Naive thymus-derived CD4-positive, alpha-beta T cell (primary cell): ENCODE measurements at regions not wholly inside any gene's neighbourhood (a gene's known extent, or its start where the extent isn't known, plus 50 kb on each side); places are given as distances from the start of the nearest gene placed in this dataset.
A peak's percentile ranks its signal among the peaks of the same experiment; 100 is the strongest.

Experiments
- ATAC-seq: fragments of 150-1000 bp; cut with Tn5 transposase; 2 replicates; pipeline ENCODE4 v1.10.0; 2021; ENCODE audit warnings: mild to moderate bottlenecking, moderate library complexity
- CTCF ChIA-PET: fragments of 350-600 bp; sonication (Branson Sonifier 250); formaldehyde crosslinking; loops from one replicate; lab custom pipeline; 2021; ENCODE audit warnings: antibody characterized with exemption; lab: Charles Lee
- POLR2A ChIA-PET: fragments of 350-600 bp; sonication (Branson Sonifier 250); formaldehyde crosslinking; loops from one replicate; lab custom pipeline; 2021; ENCODE audit warnings: antibody characterized with exemption, inconsistent platforms; lab: Charles Lee
- DNase-seq, 9 donors: peaks; one replicate each; pipeline versions ENCODE4 v3.0.0 to v3.0.0-alpha.2; 2020 to 2022; ENCODE audit warnings: mixed read lengths in 1 of 9
- H3K27ac ChIP-seq: one replicate; pipeline ENCODE4 v1.7.0; 2013; ENCODE audit warnings: mild to moderate bottlenecking, low read depth, low read length, moderate library complexity
- H3K27me3 ChIP-seq, 2 donors: one replicate each; pipeline ENCODE4 v1.7.0; 2013; ENCODE audit warnings: low read length in 2 of 2, mild to moderate bottlenecking in 2 of 2, moderate library complexity in 2 of 2; ENCODE audit not compliant: control insufficient read depth in 2 of 2, insufficient read depth in 2 of 2
- H3K36me3 ChIP-seq, 3 experiments: 1 replicate in 2 of 3; 2 replicates in 1 of 3; pipeline ENCODE4 v1.7.0; 2013; ENCODE audit warnings: low read length in 3 of 3, mild to moderate bottlenecking in 3 of 3, moderate library complexity in 1 of 3; ENCODE audit not compliant: insufficient read depth in 3 of 3, control insufficient read depth in 2 of 3
- H3K4me1 ChIP-seq, 2 donors: one replicate each; pipeline ENCODE4 v1.7.0; 2013; ENCODE audit warnings: low read length in 2 of 2, mild to moderate bottlenecking in 2 of 2, moderate library complexity in 1 of 2; ENCODE audit not compliant: control insufficient read depth in 2 of 2, insufficient read depth in 2 of 2
- H3K4me3 ChIP-seq: 2 replicates; pipeline ENCODE4 v1.7.0; 2013; ENCODE audit warnings: mild to moderate bottlenecking, low read length
- H3K9me3 ChIP-seq, 3 experiments: 1 replicate in 2 of 3; 2 replicates in 1 of 3; pipeline ENCODE4 v1.7.0; 2013; ENCODE audit warnings: low read length in 3 of 3; ENCODE audit not compliant: control insufficient read depth in 2 of 3
- H3K27ac Mint-ChIP-seq, 9 donors: one replicate each; pipeline ENCODE4 v1.8.0; 2020 to 2022; ENCODE audit warnings: mixed read lengths in 9 of 9, mild to moderate bottlenecking in 8 of 9, moderate library complexity in 5 of 9, inconsistent platforms in 2 of 9
- H3K27me3 Mint-ChIP-seq, 5 donors: one replicate each; pipeline ENCODE4 v1.8.0; 2021 to 2022; ENCODE audit warnings: mixed read lengths in 5 of 5, mild to moderate bottlenecking in 1 of 5
- H3K36me3 Mint-ChIP-seq, 5 donors: one replicate each; pipeline ENCODE4 v1.8.0; 2020 to 2022; ENCODE audit warnings: mixed read lengths in 5 of 5, mild to moderate bottlenecking in 3 of 5, inconsistent platforms in 1 of 5
- H3K4me1 Mint-ChIP-seq, 7 donors: one replicate each; pipeline ENCODE4 v1.8.0; 2020 to 2022; ENCODE audit warnings: mixed read lengths in 7 of 7, mild to moderate bottlenecking in 3 of 7, inconsistent platforms in 1 of 7
- H3K4me3 Mint-ChIP-seq, 10 donors: one replicate each; pipeline ENCODE4 v1.8.0; 2020 to 2022; ENCODE audit warnings: mild to moderate bottlenecking in 10 of 10, mixed read lengths in 10 of 10, moderate library complexity in 6 of 10, inconsistent platforms in 2 of 10
- H3K9me3 Mint-ChIP-seq, 11 donors: one replicate each; pipeline ENCODE4 v1.8.0; 2020 to 2022; ENCODE audit warnings: mixed read lengths in 11 of 11, mild to moderate bottlenecking in 4 of 11, inconsistent platforms in 1 of 11, moderate library complexity in 1 of 11
- intact Hi-C, 2 donors: fragments of 100-400 bp; cut with micrococcal nuclease; formaldehyde crosslinking; loops; one replicate each; pipeline ENCODE4 v1.15.1; 2023

DNA sequence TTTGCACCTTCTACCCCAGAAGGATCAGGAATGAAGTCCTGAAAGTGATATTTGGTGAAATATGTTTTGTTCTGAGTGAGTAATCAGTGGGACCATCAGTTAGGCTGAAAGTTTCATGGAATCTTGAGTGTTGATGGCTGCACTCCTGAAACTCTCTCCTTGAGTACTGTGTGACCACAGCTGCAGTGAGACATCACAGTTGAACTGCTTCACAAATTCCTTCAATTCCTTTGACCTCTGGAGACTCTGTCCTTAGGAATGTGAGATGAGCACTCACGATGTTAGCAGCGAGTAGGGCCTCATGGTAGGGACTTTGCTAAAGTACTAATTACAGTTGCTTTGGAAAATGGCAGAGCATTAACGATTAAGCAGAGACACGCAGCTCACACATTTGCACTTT lies 142.9 kb upstream of the SLC4A4 start:
- intact Hi-C loops, result no loop called here
- no peaks in the 10 kb centered on the region for H3K9me3 Mint-ChIP-seq
- CTCF ChIA-PET, result no interaction called here
- POLR2A ChIA-PET, result interaction anchor here (0.6 kb wide), 1 partner anchor 495 kb away, joined by 3 read pairs; no protein-coding TSS in a partner anchor
- Histone ChIP-seq H3K27ac (no peak overlapping the region), H3K4me3 (no peak overlapping the region), H3K27me3 (no peaks in the 10 kb centered on the region), H3K4me1 (peaks cover 4 to 11% of the 10 kb centered on the region in 2 donors), H3K36me3 (no peaks in the 10 kb centered on the region), H3K9me3 (no peaks in the 10 kb centered on the region)
- H3K27me3 Mint-ChIP-seq, result peaks cover 22 to 41% (median 26%) of the 10 kb centered on the region in 5 donors
- H3K27ac Mint-ChIP-seq, result no peak overlapping the region
- H3K4me1 Mint-ChIP-seq, result peaks cover 4 to 13% (median 11%) of the 10 kb centered on the region in 7 donors
- no peak overlapping the region for H3K4me3 Mint-ChIP-seq
- ATAC-seq (no peak), DNase-seq (no peak)
- peaks cover 0 to 6% (median 0%) of the 10 kb centered on the region in 5 donors for H3K36me3 Mint-ChIP-seq

DNA sequence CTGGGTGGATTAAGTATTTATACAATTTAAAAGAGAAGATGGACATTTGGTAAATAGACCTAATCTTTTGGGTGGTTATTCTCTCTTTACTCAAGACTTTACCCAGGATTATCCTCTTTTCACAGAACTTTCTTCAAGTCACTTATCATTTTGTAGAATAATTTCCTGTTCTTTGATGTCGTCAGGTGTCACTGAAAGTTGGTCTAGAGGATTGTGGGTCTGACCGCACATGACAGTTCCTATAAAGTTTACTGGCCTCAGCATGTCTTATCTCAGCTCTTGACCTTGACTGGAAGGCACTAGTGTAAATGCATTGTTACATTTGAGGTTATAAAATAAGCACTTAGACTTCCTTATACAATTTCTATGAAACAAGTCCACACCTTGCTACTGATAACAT lies 139.9 kb upstream of the SLC4A4 start:
- Mint-ChIP-seq H3K4me1 (peaks cover 5 to 13% (median 11%) of the 10 kb centered on the region in 7 donors), H3K36me3 (peaks cover 0 to 6% (median 0%) of the 10 kb centered on the region in 5 donors), H3K9me3 (no peaks in the 10 kb centered on the region), H3K4me3 (peak overlapping the region in 1 of 10 donors; percentile 41), H3K27ac (no peak overlapping the region), H3K27me3 (peaks cover 7 to 29% (median 12%) of the 10 kb centered on the region in 5 donors)
- H3K27ac ChIP-seq, result no peak overlapping the region
- DNase-seq (peak in 1 of 9 donors; percentile 5), ATAC-seq (peak; percentile 72)
- no peaks in the 10 kb centered on the region for H3K9me3 ChIP-seq
- ChIA-PET CTCF (no interaction called here), POLR2A (no interaction called here)
- intact Hi-C loops, result no loop called here
- H3K36me3 ChIP-seq, result no peaks in the 10 kb centered on the region
- H3K4me3 ChIP-seq, result no peak overlapping the region
- H3K4me1 ChIP-seq, result peaks cover 4 to 11% of the 10 kb centered on the region in 2 donors
- no peaks in the 10 kb centered on the region for H3K27me3 ChIP-seq

DNA sequence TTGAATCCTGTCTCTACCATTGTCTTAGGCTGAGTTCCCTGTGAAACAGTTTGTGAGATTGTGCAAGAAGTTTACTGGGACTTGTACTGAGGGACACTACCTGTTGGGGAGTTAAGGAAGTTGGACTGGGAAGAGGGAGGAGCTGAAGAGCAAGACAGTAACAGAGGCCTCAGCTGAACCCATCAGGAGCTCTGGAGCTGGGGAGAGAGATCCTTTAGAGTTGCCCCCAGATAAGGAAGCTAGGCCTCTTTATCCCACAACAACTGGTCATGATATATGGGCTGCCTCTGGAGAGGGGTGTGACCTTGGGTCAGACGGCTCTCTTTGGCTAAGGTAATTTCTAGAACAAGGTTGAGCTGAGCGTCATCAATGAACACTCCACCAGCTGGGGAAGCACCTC lies 137.8 kb upstream of the SLC4A4 start:
- POLR2A ChIA-PET, result no interaction called here
- intact Hi-C loops, result no loop called here
- CTCF ChIA-PET, result no interaction called here
- H3K9me3 ChIP-seq, result no peaks in the 10 kb centered on the region
- Mint-ChIP-seq H3K27ac (no peak overlapping the region), H3K27me3 (peaks cover 0 to 24% (median 9%) of the 10 kb centered on the region in 5 donors), H3K4me3 (no peak overlapping the region), H3K4me1 (peaks cover 5 to 13% (median 11%) of the 10 kb centered on the region in 7 donors), H3K9me3 (no peaks in the 10 kb centered on the region), H3K36me3 (peaks cover 0 to 2% (median 0%) of the 10 kb centered on the region in 5 donors)
- DNase-seq (no peak), ATAC-seq (no peak)
- H3K27ac ChIP-seq, result no peak overlapping the region
- H3K27me3 ChIP-seq, result no peaks in the 10 kb centered on the region
- no peaks in the 10 kb centered on the region for H3K36me3 ChIP-seq
- no peak overlapping the region for H3K4me3 ChIP-seq
- peaks cover 4 to 11% of the 10 kb centered on the region in 2 donors for H3K4me1 ChIP-seq

DNA sequence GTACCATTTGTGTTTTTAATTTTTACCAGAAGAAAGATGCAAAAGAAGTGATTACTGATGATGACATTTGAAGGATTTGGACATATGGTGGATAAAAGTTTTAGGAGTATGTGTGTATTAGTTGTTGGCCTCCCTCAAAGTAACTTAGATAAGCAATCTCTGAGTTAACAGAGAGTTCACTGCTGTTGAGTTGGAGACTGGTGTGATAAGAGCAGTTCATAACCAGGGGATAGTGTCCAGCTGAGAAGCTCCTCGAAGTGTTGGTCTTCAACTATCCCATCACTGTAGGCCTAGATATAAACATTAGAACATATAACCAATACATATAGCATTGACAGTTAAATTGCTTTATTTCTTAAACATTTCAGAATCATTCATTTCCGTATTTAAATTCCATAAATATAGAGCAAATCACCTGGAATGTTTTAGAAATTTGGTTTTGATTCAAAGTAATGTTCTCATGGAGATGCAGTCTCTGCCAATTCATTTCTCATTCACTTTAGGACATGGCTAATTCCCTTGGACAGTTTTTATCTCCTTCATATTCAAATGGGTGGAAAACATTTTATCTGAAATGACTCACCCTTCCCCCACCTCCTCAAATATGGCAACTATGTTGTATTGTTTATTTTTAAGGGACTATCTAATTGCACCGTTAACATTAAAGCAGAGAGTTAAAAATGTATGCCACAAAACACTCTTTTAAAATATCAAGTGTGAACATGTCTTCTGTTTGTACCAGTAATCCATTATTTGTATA lies 136.8 kb upstream of the SLC4A4 start:
- Histone ChIP-seq H3K4me3 (no peak overlapping the region), H3K36me3 (no peaks in the 10 kb centered on the region), H3K27ac (no peak overlapping the region), H3K27me3 (no peaks in the 10 kb centered on the region), H3K9me3 (no peaks in the 10 kb centered on the region), H3K4me1 (peaks cover 4 to 11% of the 10 kb centered on the region in 2 donors)
- no peak for DNase-seq
- peaks cover 5 to 13% (median 11%) of the 10 kb centered on the region in 7 donors for H3K4me1 Mint-ChIP-seq
- intact Hi-C loops, result no loop called here
- no peaks in the 10 kb centered on the region for H3K36me3 Mint-ChIP-seq
- peaks cover 0 to 23% (median 9%) of the 10 kb centered on the region in 5 donors for H3K27me3 Mint-ChIP-seq
- no peak overlapping the region for H3K4me3 Mint-ChIP-seq
- ChIA-PET CTCF (no interaction called here), POLR2A (interaction anchor here (0.6 kb wide), 1 partner anchor 1875 kb away, joined by 3 read pairs; no protein-coding TSS in a partner anchor)
- no peak overlapping the region for H3K27ac Mint-ChIP-seq
- ATAC-seq, result no peak
- no peaks in the 10 kb centered on the region for H3K9me3 Mint-ChIP-seq

DNA sequence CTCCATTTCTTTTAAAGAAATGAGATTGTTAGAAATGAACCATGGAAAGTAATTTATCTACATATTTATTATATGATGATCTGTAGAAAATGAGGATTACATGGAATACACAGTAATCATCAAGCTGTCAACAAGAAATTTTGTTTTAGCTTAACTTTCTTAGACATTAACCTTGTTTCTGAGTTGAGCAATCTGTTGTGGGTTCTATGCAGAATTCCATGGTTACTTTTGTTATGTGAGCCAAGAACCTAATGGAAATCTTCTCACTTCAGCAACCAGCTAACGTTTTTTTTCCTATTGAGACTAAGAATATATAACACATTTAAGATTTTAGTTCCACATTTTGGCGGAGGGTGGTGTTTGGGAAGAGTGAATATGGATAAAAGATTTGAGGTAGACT lies 136.1 kb upstream of the SLC4A4 start:
- H3K4me3 Mint-ChIP-seq, result no peak overlapping the region
- H3K9me3 Mint-ChIP-seq, result no peaks in the 10 kb centered on the region
- DNase-seq (no peak), ATAC-seq (no peak)
- peaks cover 0 to 23% (median 9%) of the 10 kb centered on the region in 5 donors for H3K27me3 Mint-ChIP-seq
- no peaks in the 10 kb centered on the region for H3K36me3 ChIP-seq
- POLR2A ChIA-PET, result no interaction called here
- no peak overlapping the region for H3K4me3 ChIP-seq
- H3K9me3 ChIP-seq, result no peaks in the 10 kb centered on the region
- no peak overlapping the region for H3K27ac ChIP-seq
- no peaks in the 10 kb centered on the region for H3K27me3 ChIP-seq
- H3K4me1 Mint-ChIP-seq, result peaks cover 5 to 13% (median 11%) of the 10 kb centered on the region in 7 donors
- no peaks in the 10 kb centered on the region for H3K36me3 Mint-ChIP-seq
- peaks cover 4 to 11% of the 10 kb centered on the region in 2 donors for H3K4me1 ChIP-seq
- CTCF ChIA-PET, result no interaction called here
- intact Hi-C loops, result no loop called here
- H3K27ac Mint-ChIP-seq, result no peak overlapping the region

DNA sequence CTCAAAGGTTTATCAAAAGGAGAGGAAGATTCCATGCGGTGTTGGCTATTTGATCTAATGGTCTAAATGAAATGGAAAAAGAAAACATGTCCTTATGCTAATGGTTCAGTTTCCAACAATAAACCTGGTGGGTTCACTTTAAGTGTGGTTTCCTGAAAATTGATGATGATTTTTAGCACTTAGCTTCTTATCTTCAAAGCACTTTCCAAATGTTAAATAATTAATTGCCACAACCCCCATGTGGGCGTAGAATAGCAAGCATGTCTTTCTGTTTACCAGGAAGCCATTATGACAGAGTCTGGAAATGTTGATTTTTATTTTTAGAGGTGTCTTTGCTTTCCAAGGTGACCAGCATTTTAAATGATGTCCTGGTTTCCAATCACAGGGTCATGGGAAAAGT lies 134.8 kb upstream of the SLC4A4 start:
- no peaks in the 10 kb centered on the region for H3K9me3 ChIP-seq
- no peaks in the 10 kb centered on the region for H3K36me3 ChIP-seq
- no peak overlapping the region for H3K4me3 ChIP-seq
- Mint-ChIP-seq H3K4me3 (no peak overlapping the region), H3K27ac (no peak overlapping the region), H3K27me3 (peaks cover 0 to 24% (median 9%) of the 10 kb centered on the region in 5 donors), H3K36me3 (no peaks in the 10 kb centered on the region), H3K4me1 (peaks cover 1 to 6% (median 3%) of the 10 kb centered on the region in 7 donors), H3K9me3 (no peaks in the 10 kb centered on the region)
- ATAC-seq (no peak), DNase-seq (no peak)
- peaks cover under 1 to 11% of the 10 kb centered on the region in 2 donors for H3K4me1 ChIP-seq
- POLR2A ChIA-PET, result no interaction called here
- no peak overlapping the region for H3K27ac ChIP-seq
- CTCF ChIA-PET, result no interaction called here
- intact Hi-C loops, result no loop called here
- H3K27me3 ChIP-seq, result no peaks in the 10 kb centered on the region

DNA sequence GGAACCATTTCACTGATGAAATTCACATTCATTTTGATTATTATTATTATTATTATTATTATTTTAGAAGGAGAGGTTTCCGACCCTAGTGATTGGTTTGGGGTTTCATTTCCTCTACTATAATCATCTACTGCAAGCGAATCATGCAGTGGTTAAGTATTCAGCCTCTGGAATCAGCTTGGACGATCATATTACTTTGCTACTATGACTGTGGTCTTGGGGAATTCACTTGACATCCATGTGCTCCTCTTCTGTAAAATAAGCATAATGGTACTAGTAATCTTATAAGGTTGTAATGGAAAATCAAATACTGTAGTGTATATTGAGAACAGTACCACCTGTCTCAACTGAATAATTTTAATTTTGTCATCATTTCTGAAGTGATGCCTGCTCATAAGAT lies 132.1 kb upstream of the SLC4A4 start:
- Mint-ChIP-seq H3K27ac (no peak overlapping the region), H3K27me3 (peaks cover 0 to 28% (median 9%) of the 10 kb centered on the region in 5 donors), H3K4me3 (no peak overlapping the region), H3K36me3 (no peaks in the 10 kb centered on the region), H3K9me3 (no peaks in the 10 kb centered on the region), H3K4me1 (peaks cover 0 to 1% (median 0%) of the 10 kb centered on the region in 7 donors)
- ChIA-PET POLR2A (no interaction called here), CTCF (no interaction called here)
- Histone ChIP-seq H3K9me3 (no peaks in the 10 kb centered on the region), H3K4me3 (no peak overlapping the region), H3K27ac (no peak overlapping the region), H3K36me3 (no peaks in the 10 kb centered on the region), H3K27me3 (no peaks in the 10 kb centered on the region), H3K4me1 (no peaks in the 10 kb centered on the region)
- intact Hi-C loops, result no loop called here
- ATAC-seq (no peak), DNase-seq (no peak)
